ENCODE measurements at regions not wholly inside any gene's neighbourhood (a gene's known extent, or its start where the extent isn't known, plus 50 kb on each side); places are given as distances from the start of the nearest gene placed in this dataset.
"Not testable (repeated sequence)": the region's sequence is repeated elsewhere in the genome, so short reads cannot be mapped to it uniquely, and the experiment has no call there.

DNA sequence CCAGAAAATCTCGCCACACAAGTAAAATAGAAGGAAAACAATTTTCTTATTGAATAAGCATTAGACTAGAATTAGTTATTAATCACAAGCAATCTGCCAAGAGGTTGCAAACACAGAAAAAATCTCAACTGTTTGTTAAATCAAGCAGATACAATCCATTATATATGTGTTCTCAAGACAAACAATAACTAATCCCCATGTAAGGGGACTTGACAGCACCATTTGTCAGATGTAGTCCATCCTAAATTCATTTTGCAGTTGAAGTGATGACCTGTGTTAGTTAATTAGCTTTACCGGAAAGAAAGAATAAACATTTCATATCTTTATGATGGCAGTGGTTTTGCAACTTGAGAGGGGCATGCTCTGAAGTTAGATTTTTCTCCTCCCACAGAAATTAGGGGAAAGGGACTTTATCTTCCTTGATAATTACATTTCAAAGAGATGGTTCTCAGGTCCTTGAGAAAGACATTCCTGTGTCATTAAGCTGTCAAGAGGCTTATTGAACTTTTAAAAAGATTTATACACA, 1588.0 kb downstream of the GRIK2 start:
- DNase-seq, result no peak

DNA sequence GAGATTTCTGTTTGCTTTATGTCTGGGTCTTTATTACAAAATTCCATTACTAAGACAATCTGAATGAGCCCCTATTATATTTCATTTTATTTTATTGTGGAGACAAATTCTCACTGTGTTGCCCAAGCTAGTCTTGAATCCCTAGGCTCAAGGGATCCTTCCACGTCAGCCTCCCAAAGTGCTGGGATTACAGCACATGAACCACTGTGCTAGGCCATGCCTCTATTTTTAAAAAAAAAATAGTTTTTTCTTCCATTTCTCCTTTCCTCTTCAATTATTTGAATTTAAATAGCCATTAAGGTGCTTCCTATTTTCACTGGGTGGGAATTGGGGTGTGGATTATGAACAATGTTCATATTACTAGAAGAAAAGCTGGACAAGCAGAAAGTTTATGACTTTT, 1587.4 kb downstream of the GRIK2 start:
- no peak for DNase-seq

DNA sequence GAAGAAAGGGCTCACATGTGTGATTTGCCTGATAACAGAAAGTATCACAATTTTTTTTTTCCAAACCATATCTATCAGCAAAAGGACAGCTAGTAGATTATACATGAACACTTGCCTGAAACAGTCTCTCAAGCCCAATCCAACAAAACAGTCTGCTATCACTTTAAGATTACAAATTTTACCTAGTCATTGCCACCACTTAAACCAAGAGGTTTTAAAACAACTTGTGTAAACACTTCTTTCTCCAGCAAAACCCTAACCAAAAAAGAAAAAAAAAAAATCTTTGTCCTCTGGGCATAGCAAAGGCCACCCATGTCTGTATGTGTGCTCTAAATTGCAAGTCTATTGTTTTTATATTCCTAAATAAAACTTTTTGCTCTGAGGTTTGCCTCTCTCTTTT, 1568.4 kb downstream of the GRIK2 start:
- DNase-seq, result no peak

DNA sequence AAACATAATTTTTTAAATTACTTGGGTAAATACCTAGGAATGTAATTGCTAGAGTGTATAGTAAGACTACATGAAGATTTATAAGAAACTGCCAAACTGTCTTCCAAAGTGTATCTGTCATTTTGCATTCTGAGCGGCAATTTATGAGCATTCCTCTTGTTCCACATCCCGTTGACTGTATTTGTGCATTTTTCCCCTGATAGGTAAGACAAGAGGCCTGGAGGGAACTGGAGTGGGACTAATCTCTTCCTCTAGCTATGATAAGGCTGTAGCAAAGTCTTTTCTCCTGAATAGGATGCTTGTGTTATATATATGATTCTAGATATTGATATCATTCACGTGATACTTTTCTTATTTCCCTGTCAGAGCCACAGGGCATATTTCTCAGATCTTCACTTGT, 1557.5 kb downstream of the GRIK2 start:
- DNase-seq, result no peak

DNA sequence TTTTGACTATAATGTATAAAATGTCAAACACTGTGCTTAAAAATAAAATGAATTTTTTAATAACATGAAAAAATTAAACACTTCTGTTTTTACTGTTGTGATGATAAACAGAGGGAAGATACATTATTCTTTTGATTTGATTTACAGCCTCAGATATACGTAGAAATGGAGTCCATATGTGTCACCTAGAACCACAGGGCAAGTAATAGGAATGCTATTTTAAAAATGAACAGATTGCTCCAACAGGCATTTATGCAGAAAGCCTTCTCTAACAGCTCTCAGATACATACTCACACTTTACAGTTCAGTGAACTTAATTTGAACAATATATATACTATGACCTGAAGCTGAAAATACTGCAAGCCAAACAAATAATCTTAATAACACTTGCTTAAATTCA, 1551.0 kb downstream of the GRIK2 start:
- no peak for DNase-seq

DNA sequence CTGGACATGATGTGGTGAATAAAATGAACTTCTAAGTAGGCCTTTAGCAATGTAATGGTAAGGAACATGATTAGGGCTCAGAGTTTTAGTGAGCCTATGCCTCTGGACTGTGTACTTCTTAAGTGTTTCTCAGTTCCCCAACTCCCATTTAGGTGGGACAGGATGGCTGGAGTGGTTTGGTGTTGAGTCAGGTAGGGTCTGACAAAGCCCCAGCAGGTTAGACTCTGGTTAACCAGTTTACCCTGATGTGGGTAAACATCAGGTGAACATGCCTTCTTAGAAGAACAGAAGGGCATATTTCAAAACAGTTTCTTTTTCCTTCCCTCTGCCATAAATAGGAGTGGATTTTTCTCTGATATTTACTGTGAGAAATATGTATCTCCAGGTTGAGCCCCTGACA, 1548.7 kb downstream of the GRIK2 start:
- DNase-seq, result no peak

DNA sequence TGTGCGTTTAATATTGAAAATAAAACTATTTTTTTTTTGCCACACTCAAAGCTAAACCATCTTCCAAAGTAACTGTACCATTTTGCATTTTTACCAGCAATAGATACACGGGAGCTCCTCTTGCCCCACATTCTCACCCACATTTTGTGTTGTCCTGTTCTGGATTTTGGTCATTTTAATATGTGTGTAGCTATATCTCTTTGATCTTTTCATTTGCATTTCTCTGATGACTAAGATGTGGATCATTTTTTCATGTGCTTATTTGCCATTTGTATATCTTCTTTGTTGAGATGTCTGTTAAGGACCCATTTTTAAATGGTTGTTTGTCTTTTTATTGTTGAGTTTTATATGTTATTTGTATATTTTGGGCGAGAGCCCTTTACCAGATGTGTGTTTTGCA, 1543.5 kb downstream of the GRIK2 start:
- DNase-seq, result no peak

DNA sequence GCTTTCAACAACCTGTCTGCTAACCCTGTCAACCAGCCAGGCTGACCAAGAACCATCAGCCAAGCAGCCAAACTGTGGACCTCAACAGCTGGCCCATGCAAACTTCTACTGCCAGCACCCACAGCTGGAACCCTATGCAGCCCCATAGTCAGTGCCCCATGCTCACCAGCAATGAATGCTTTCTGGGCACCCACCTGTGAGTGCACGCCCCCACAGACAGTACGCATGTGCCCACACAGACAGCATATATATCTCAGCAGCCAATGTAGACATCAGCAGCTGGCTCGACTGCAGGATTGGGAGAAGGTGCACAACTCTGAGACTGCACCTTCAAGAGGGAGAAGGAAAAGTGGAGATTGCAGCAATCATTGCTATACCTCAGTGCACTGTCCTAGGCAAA, 1534.6 kb downstream of the GRIK2 start:
- DNase-seq, result no peak

DNA sequence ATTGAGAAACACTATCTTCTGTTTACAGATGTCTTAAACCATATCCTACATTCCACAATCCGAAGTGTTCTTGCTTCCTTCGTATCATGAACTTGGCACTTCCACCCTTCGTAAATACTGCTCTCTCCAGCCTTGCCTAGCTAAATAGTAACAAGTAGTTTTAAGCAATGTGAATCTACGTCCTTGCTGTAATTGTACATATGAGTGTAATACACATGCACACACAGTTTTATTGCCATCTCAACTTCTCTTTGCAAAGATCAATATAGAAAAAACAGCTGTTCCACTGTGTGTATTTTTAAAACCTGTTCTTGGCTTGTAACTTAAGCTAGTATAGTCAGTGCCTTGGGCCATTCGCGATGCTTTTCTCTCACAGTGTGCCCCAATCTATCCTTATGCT, 1524.7 kb downstream of the GRIK2 start:
- no peak for DNase-seq

DNA sequence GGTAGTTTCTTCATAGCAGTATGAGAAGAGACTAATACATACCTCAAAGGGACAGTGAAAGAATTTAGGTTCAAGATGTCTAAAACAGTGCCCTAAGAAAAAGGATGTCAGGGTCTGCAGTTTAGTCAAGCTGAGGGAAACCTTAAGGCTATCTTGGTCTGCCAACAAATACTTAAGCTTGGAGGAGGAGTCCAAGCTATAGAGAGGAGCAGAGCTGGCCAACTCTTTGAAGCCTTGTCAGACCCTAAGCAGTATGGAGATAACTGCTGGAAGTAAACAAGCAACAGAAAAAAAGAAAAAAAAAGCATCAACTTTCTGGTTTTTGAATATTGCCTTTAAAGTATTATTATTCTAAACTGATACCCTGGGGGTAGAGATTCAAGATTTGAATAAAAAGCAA, 1518.1 kb downstream of the GRIK2 start:
- DNase-seq, result no peak

DNA sequence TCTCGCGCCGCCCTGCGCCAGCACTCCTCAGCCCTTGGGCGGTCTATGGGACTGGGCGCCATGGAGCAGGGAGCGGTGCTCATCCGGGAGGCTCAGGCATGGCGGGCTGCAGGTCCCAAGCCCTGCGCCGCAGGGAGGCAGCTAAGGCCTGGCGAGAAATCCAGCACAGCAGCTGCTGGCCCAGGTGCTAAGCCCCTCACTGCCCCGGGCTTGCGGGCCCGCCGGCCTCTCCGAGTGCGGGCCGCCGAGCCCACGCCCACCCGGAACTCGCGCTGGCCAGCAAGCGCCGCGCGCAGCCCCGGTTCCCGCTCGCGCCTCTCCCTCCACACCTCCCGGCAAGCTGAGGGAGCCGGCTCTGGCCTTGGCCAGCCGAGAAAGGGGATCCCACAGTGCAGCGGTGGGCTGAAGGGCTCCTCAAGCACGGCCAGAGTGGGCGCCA, 1517.2 kb downstream of the GRIK2 start:
- DNase-seq, result not testable (repeated sequence)

DNA sequence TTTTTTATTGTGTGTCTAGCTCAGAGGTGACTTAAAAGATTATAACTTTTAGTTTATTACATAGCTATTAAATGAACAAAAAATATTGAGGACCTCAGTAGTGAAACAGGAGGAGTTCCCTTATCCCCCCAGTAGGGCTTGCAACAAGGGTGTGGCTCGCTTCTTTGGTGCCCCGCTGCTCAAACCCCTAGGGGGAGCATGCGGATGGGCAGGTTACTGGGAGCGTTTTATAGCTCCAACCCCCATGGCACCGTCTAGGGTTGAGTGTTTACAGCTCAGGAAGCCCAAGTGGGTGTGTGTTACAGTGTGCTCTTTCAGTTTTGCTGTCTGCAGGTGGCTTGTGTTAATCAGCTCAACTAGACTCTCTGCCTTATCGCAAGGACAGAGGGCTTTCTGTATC, 1513.7 kb downstream of the GRIK2 start:
- DNase-seq, result no peak

DNA sequence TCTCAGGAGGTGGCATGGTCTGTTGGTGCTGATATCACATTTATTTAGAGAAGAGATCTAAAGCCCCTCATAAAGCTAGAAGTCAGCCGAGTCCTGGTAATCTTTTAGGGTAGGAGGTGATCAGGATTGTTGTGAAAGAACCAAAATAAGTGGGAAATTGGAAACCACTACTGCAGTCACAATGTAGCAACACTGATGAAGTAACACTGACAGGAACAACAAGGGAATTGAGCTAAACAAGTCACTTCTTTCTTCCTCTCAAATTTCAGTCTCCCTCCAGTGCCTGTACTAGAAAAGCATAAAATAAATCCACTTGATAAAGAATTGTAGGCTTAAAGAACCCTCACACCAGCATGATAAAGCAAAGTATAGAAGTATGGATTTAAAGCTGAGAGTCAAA, 1509.0 kb downstream of the GRIK2 start:
- DNase-seq, result no peak

DNA sequence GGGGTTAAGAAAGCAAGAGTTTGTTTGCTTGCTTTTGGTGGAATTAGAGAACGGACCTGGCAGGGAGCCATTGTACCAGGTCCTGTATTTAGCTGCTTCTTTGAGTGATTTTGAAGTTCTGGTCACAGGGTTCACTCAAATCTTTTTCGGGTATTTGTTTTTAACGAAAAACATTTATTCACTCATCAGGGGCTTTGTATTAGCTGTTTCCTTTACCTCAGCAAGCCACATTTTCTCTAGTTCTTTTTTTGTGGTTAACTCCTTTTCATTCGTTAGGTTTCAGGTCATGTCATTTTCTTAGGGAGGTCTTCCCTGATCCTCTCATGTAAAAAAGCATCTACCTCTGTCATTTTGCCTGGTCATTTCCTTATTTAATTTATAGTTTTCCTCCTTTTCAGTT, 1502.2 kb downstream of the GRIK2 start:
- DNase-seq, result no peak

DNA sequence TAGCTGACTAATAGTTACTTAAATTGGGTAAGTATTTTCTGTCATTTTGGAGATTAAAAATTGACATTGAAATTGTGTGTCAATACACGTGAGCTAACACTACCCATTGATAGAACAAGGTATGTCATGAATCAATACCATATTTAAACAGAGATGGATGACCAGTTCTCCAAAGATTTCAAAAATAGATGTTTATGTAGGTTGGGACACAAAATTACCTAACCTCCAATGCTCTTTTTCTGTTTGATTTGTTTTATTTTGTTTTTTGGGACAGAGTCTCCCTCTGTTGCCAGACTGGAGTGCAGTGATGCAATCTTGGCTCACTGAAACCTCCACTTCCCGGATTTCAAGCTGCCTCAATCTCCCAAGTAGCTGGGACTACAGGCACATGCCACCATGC, 1491.7 kb downstream of the GRIK2 start:
- DNase-seq, result no peak

DNA sequence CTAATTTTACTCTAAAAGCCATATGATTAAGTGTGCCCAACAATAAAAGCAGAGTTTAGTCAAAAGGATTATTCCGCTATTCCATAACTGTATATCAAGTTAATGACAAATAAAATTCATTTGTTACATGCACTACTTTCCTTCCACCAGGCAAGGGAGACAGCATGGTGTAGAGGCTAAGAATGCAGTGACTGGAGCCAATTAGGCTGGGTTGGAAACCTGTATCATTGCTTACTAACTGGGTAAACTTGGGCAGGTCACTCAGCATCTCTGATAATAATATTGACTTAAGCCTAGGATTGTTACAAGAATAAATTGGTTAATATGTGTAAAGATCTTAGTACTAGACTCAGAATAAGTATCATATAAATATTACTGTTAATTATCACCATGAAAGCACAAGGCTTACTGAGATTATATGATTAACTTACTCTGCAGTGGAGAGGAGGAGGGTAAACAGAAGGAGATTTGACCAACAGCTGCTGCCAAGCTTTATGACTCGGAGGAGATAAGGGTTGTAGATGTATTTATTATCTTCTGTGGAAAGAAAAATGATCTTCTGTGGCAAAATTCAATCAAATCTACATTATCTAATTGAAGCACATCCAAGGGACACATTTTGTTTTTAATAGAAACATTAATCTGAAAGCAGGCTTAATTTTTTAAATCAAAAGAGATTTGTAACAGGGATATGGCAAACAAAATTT, 1459.9 kb downstream of the GRIK2 start:
- DNase-seq, result no peak

DNA sequence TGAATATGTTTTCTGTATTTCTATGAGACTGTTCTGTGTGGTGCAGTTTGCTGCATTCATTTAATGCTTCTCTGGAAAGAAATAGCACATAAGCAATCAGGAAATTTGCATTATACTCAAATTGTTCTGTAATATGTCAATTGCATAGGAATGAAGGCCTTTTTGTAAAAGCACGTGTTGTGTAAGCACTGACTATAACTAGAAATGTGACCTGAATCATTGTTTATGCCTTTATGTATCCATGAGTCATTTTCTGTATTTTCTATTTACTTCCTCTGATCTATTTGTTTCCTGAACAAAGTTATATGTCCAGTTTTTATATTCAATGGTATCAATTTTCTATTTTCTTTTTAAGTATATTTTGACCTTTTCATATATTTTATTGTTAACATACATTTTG, 1455.3 kb downstream of the GRIK2 start:
- DNase-seq, result no peak

DNA sequence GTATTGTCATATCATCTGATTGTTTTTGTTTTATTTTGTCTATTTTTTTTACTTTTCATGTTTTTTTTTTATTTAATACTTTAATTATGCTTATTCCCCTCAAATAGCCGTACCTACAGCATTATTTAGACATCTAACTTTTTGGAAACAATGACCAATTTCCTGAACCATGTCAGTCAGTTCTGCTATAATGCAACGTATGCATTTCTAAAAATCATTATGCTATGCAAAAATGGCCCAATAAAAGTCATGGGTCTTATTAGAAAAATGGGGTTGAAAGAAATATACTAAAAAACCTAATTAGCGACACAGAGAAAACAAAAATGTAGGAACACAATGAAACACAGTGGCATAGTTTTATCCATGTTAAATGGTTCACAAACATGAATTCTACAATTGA, 1454.7 kb downstream of the GRIK2 start:
- DNase-seq, result no peak

DNA sequence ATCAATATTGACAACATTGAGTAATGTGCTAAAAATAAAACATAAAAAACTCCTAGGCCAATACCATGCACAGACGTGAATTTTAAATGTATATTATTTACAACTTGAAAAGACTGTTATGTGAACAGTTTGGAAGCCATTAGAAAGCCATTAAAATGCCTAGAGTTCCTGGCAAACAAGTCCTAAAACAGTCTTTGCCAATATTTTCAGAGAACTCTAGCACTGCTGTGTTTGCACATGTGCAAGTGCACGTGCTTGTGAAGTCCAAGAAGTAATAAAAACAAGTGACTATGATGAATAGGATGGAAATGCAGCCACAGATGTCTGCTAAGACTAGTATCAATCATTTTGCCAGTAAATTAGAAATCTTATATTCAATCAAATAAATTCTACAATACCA, 1447.6 kb downstream of the GRIK2 start:
- no peak for DNase-seq

DNA sequence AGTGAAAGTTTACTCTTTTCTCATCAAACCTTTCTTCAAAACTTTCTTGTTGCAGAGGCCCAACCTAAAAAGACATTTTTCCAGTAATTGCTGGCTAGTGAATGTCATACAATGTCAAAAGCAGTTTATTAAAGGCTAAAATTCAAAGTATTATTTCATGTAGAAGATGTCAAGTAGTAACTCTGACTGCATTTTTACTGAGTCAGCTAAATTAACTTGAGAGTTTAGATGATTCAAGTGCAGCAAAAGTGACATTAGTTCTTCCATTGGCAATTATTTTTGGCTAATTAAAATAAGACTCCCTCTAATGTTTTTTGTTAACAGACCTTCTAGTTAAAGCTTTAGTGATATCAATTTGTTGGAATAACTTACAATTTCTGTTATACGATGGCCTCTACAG, 1438.5 kb downstream of the GRIK2 start:
- no peak for DNase-seq

DNA sequence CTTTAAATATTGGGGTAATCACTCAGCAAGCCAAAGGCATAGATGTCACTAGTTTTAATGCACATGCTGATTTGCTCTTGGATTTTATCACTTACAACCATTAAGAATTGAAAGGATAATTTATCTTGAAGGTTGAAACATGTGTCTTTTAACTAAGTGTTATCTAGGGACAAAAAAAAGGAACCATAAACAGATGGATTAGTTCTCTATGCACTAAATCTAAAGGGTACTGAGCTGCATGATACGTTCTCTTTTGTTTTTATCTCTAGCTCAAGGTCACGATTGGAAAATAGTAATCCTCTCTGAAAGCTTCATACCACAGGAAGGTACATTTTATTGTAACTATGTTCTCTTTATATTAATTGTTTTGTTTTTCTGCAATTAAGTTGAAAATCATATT, 1426.6 kb downstream of the GRIK2 start:
- DNase-seq, result no peak

DNA sequence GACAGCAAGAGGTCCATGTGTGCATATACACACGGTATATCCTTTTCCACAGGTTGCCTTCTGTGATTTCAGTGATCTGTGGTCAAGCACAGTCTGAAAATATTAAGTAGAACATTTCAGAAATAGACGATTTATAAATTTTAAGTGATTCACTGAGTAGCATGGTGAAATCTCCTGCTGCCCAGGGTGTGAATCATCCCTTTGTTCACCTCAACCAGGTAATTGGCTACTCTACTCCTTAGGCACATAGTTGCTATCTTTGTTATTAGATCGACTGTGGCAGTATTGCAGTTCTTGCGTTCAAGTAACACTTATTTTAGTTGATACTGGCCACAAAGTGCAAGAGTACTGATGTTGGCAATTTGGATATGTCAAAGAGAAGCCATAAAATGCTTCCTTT, 1421.7 kb downstream of the GRIK2 start:
- DNase-seq, result no peak

DNA sequence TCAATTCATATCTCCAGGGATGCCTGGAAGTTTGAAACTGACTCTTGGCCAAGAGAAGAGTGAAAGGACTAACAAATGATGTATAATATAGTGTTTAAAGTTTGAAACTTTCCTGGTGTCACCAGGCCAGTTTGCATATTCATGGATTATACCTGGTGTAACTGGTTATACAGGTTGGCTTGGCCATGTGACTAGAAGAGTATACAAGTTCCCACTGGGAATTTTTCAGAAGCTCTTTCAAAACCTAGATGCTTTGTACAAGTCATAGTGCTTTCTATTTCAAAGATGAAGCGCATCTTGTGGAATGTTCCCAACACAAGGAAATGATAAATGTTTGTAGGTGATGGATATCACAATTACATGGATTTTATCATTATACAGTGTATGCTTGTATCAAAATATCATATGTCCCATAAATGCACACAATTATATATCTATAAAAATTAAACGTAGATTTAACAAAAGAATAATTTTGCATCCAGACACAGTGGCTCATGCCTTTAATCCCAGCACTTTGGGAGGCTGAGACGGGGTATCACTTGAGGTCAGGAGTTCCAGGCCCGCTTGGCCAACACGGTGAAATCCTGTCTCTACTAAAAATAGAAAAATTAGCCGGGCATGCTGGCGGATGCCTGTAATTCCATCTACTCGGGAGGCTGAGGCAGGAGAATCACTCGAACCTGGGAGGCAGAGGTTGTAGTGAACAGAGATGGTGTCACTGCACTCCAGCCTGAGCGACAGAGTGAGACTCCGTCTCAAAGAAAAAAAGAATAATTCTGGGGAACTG, 1420.2 kb downstream of the GRIK2 start:
- no peak for DNase-seq

DNA sequence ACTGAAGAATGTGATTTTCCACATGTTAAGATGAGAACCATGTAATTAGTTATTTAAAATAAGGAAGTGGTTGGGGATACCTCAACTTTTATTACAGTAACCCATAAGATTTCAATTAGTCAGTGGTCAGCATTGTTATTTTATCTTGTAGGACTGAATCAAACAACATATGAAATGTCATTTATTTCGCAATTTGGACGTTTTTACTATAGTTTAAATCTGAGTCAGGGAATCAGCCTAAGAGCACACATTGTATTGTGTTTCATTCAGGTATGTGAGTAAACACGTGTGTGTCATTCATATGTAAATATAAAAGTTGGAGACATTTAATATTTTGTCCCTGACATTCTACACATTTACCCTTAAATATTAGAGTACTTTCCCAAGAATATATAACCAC, 1418.7 kb downstream of the GRIK2 start:
- DNase-seq, result no peak

Measured in stimulated activated CD4-positive, alpha-beta T cell treated with anti-CD3 and anti-CD28 coated beads, Interleukin-4, amount 100 ng/mL, for 24 hours (primary cell).